HepG2 (cell line): ENCODE measurements at regions not wholly inside any gene's neighbourhood (a gene's known extent, or its start where the extent isn't known, plus 50 kb on each side); places are given as distances from the start of the nearest gene placed in this dataset.

Experiments
- ATAC-seq: fragments of 200-7000 bp; cut with Tn5 transposase; 3 replicates; pipeline ENCODE4 v1.9.1; 2020; ENCODE audit warnings: mild to moderate bottlenecking, moderate library complexity
- BruUV-seq: library from RNA; stranded (reverse); fragments of 400-500 nt; replicated peaks from 2 replicates; lab custom pipeline; 2021; lab: Mats Ljungman, UMichigan
- CTCF ChIA-PET: fragments of 300-600 bp; formaldehyde crosslinking; extraction: SDS; loops from one replicate; lab custom pipeline; 2021; ENCODE audit warnings: low total read pairs, inconsistent platforms, low intra/inter-chr PET ratio; lab: Yijun Ruan, JAX
- POLR2A ChIA-PET: fragments of 350-600 bp; sonication (Branson Sonifier 250); formaldehyde crosslinking; loops from one replicate; lab custom pipeline; 2020; ENCODE audit warnings: antibody characterized with exemption, inconsistent platforms; lab: Yijun Ruan, JAX
- DNase-seq: peaks from one replicate; pipeline ENCODE4 v3.0.0-alpha.2; 2015; ENCODE audit warnings: low spot score
- FAIRE-seq: peaks from 3 replicates; lab custom pipeline; 2011; peaks lifted over from hg19 to GRCh38; lab: Jason Lieb, UNC
- H2AFZ ChIP-seq: one replicate; pipeline ENCODE4 v1.6.1; 2011; ENCODE audit warnings: low read length, inconsistent platforms
- H3K27ac ChIP-seq: fragments of 300-600 bp; 3 replicates; pipeline ENCODE4 v1.8.0; 2011; ENCODE audit warnings: mixed run types, mild to moderate bottlenecking, mixed read lengths, low read length, inconsistent platforms; ENCODE audit not compliant: insufficient read depth; ENCODE audit errors: extremely low read length
- H3K27me3 ChIP-seq, 2 experiments: fragments of 200-600 bp in 1 of 2; 2 replicates in 1 of 2; 3 replicates in 1 of 2; pipeline versions ENCODE4 v1.6.0 to v1.8.0; 2011; ENCODE audit warnings: low read length in 2 of 2, mild to moderate bottlenecking in 2 of 2, moderate library complexity in 2 of 2, inconsistent platforms in 1 of 2; ENCODE audit not compliant: insufficient read depth in 2 of 2, control insufficient read depth in 1 of 2
- H3K36me3 ChIP-seq, 2 experiments: fragments of 200-600 bp in 1 of 2; replicated peaks in 1 of 2; 2 replicates in 1 of 2; 3 replicates in 1 of 2; pipeline versions ENCODE4 v1.5.1 to v1.8.0; 2011; ENCODE audit warnings: low read length in 2 of 2, inconsistent platforms in 1 of 2; ENCODE audit not compliant: insufficient read depth in 2 of 2, control insufficient read depth in 1 of 2
- H3K4me1 ChIP-seq: 2 replicates; pipeline ENCODE4 v1.5.1; 2012; ENCODE audit warnings: low read length, inconsistent platforms; ENCODE audit not compliant: insufficient read depth
- H3K4me2 ChIP-seq: 2 replicates; pipeline ENCODE4 v1.6.0; 2011; ENCODE audit warnings: low read depth, low read length, inconsistent platforms
- H3K4me3 ChIP-seq, 3 experiments: fragments of 200-600 bp in 1 of 3; sonication (generic), shearing (Covaris generic) in 1 of 3; replicated peaks in 1 of 3; 2 replicates each; pipeline ENCODE4 v1.5.1; 2011 to 2016; ENCODE audit warnings: low read length in 3 of 3, inconsistent platforms in 2 of 3, low read depth in 2 of 3, mild to moderate bottlenecking in 2 of 3, control low read depth in 1 of 3, mixed read lengths in 1 of 3; ENCODE audit not compliant: insufficient read depth in 1 of 3
- H3K79me2 ChIP-seq: one replicate; pipeline ENCODE4 v1.6.1; 2011; ENCODE audit warnings: low read length, inconsistent platforms; ENCODE audit not compliant: insufficient read depth
- H3K9ac ChIP-seq: 2 replicates; pipeline ENCODE4 v1.6.0; 2011; ENCODE audit warnings: mild to moderate bottlenecking, low read depth, low read length, inconsistent platforms; ENCODE audit not compliant: insufficient read depth
- H3K9me3 ChIP-seq: 2 replicates; pipeline ENCODE4 v1.5.1; 2012; ENCODE audit warnings: mild to moderate bottlenecking, low read length
- H4K20me1 ChIP-seq: 2 replicates; pipeline ENCODE4 v1.6.0; 2011; ENCODE audit warnings: inconsistent platforms, mild to moderate bottlenecking, low read length, moderate library complexity; ENCODE audit not compliant: insufficient read depth
- HNRNPK ChIP-seq: fragments of 200-400 bp; formaldehyde crosslinking; IDR thresholded peaks from 2 replicates; pipeline ENCODE4 v1.6.1; 2018; ENCODE audit warnings: low read length, low read depth, moderate library complexity, mild to moderate bottlenecking; ENCODE audit not compliant: poor library complexity, severe bottlenecking
- NR2C2 ChIP-seq: sonication (generic); formaldehyde crosslinking; IDR thresholded peaks from 2 replicates; pipeline ENCODE4 v1.4.0; 2020; ENCODE audit warnings: missing genetic modification reagents, mild to moderate bottlenecking, moderate library complexity, borderline replicate concordance
- PHF8 ChIP-seq: sonication (generic); formaldehyde crosslinking; IDR thresholded peaks from 2 replicates; pipeline ENCODE4 v1.5.0; 2020; ENCODE audit warnings: missing genetic modification reagents
- REXO4 ChIP-seq: sonication (generic); formaldehyde crosslinking; IDR thresholded peaks from 2 replicates; pipeline ENCODE4 v1.8.0; 2022; ENCODE audit warnings: missing genetic modification reagents, mild to moderate bottlenecking, borderline replicate concordance
- RFX5 ChIP-seq: IDR thresholded peaks from 2 replicates; pipeline ENCODE4 v1.6.1; 2011; ENCODE audit warnings: low read depth, low read length, improper control_type of control experiment
- SUZ12 ChIP-seq: fragments of 150-350 bp; IDR thresholded peaks from 2 replicates; pipeline ENCODE4 v1.6.1; 2014; ENCODE audit warnings: low read depth, low read length
- TOE1 ChIP-seq: sonication (generic); formaldehyde crosslinking; IDR thresholded peaks from 2 replicates; pipeline ENCODE4 v1.4.0; 2020; ENCODE audit warnings: mild to moderate bottlenecking, missing genetic modification reagents
- ZNF441 ChIP-seq: sonication (generic); formaldehyde crosslinking; IDR thresholded peaks from 2 replicates; pipeline ENCODE4 v1.7.0; 2021; ENCODE audit warnings: missing genetic modification reagents, borderline replicate concordance
- WGBS: methylation state at CpG from one replicate; pipeline ENCODE4 v1.1.6; 2017; ENCODE audit warnings: low lambda C conversion rate; 5-methylcytosine and 5-hydroxymethylcytosine counted together
- in situ Hi-C: cut with HindIII; loops from 2 replicates; pipeline ENCODE4 v1.10.0; 2017; ENCODE audit warnings: low pct_unique_long_range_greater_than_20kb; ENCODE audit not compliant: extremely low pct_ligation_motif_present
- intact Hi-C: fragments of 100-400 bp; cut with micrococcal nuclease; formaldehyde crosslinking; loops from one replicate; pipeline ENCODE4 v1.10.0; 2022; ENCODE audit not compliant: unreplicated experiment
- TF ChIP-seq, protein P1 (sequence below), 2 experiments: sonication (generic) in 1 of 2; formaldehyde crosslinking in 1 of 2; IDR thresholded peaks; 2 replicates each; pipeline versions ENCODE4 v1.6.1 to v1.9.0; 2014 to 2022; ENCODE audit warnings: antibody characterized with exemption in 1 of 2, borderline replicate concordance in 1 of 2, inconsistent platforms in 1 of 2, low read depth in 1 of 2, missing genetic modification reagents in 1 of 2

DNA sequence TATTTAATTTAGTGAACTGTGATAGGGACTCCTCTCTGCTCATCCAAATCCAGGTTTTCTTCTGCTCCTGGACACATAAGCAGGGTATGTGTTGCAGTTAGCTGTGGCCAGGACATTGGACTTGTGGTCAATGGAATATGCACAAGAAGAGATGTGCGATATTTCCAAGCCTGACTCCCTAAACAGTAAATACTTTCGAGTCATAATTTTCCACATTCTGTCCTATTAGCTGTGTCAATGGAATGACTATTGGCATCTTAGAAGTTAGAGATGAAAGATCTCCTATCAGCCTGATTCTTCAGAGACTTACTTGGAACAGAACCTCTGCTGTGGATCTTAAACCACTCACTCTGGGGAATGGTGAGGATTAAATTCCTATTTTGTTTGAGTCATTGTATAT lies 771.0 kb downstream of the EFNB2 start:
- no peaks in the 10 kb centered on the region for H3K4me1 ChIP-seq
- POLR2A ChIA-PET: no interaction called here
- H3K9ac ChIP-seq: no peak overlapping the region
- no peak overlapping the region for H3K4me3 ChIP-seq
- intact Hi-C loops: no loop called here
- H3K27me3 ChIP-seq: no peaks in the 10 kb centered on the region
- TF ChIP-seq PHF8 (CRISPR knock-in tag) (no peak), ZNF441 (CRISPR knock-in tag) (no peak), NR2C2 (CRISPR knock-in tag) (no peak), SUZ12 (no peak), REXO4 (CRISPR knock-in tag) (no peak), TOE1 (no peak), RFX5 (no peak), HNRNPK (no peak)
- TF ChIP-seq, protein P1, sequence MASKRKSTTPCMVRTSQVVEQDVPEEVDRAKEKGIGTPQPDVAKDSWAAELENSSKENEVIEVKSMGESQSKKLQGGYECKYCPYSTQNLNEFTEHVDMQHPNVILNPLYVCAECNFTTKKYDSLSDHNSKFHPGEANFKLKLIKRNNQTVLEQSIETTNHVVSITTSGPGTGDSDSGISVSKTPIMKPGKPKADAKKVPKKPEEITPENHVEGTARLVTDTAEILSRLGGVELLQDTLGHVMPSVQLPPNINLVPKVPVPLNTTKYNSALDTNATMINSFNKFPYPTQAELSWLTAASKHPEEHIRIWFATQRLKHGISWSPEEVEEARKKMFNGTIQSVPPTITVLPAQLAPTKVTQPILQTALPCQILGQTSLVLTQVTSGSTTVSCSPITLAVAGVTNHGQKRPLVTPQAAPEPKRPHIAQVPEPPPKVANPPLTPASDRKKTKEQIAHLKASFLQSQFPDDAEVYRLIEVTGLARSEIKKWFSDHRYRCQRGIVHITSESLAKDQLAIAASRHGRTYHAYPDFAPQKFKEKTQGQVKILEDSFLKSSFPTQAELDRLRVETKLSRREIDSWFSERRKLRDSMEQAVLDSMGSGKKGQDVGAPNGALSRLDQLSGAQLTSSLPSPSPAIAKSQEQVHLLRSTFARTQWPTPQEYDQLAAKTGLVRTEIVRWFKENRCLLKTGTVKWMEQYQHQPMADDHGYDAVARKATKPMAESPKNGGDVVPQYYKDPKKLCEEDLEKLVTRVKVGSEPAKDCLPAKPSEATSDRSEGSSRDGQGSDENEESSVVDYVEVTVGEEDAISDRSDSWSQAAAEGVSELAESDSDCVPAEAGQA (IDR thresholded peaks at IDR 0.05; ENCODE audit: low read depth): no peak
- TF ChIP-seq, protein P1 (CRISPR knock-in tag; IDR thresholded peaks at IDR 0.05; ENCODE audit: borderline replicate concordance): no peak
- TF ChIP-seq, all 625 proteins: peak for 0
- 6% methylated on average over 2 of the region's 2 CpGs for WGBS
- CTCF ChIA-PET: no interaction called here
- H3K4me2 ChIP-seq: no peak overlapping the region
- no peak for ATAC-seq
- in situ Hi-C loops: no loop called here
- H3K27ac ChIP-seq: no peak overlapping the region
- no peaks in the 10 kb centered on the region for H3K79me2 ChIP-seq
- no peaks in the 10 kb centered on the region for H3K36me3 ChIP-seq
- no peak for DNase-seq
- H2AFZ ChIP-seq: no peak overlapping the region
- H4K20me1 ChIP-seq: no peaks in the 10 kb centered on the region
- FAIRE-seq: no peak
- peaks cover 70% of the 10 kb centered on the region for H3K9me3 ChIP-seq
- BruUV-seq: no TSS peak
